Limb (tissue), 2 donors: ENCODE measurements at regions not wholly inside any gene's neighbourhood (a gene's known extent, or its start where the extent isn't known, plus 50 kb on each side); places are given as distances from the start of the nearest gene placed in this dataset.

ENCODE experiments used
- DNase-seq, 2 donors: peaks; one replicate each; pipeline ENCODE4 v3.0.0-alpha.2; 2016; ENCODE audit errors: extremely low spot score in 2 of 2

GRCh38 chr11:27287205-27287604, 75.8 kb downstream of the CCDC34 start:
- DNase-seq: no peak

- DNase-seq: no peak
These were observed 77.3 kb downstream of the CCDC34 start for GRCh38 chr11:27285761-27286160.

- DNase-seq: no peak
These were observed 80.2 kb downstream of the CCDC34 start for GRCh38 chr11:27282806-27283205.

GRCh38 chr11:27281740-27282590, 81.0 kb downstream of the CCDC34 start:
- DNase-seq: peak; percentile 37 to 60

GRCh38 chr11:27281276-27281675, 81.7 kb downstream of the CCDC34 start:
- no peak for DNase-seq

GRCh38 chr11:27280140-27280539, 82.9 kb downstream of the CCDC34 start:
- DNase-seq: peak in 1 of 2 donors; percentile 70

- DNase-seq: no peak
These were observed 83.6 kb downstream of the CCDC34 start for GRCh38 chr11:27279460-27279859.

GRCh38 chr11:27277843-27278242, 85.2 kb downstream of the CCDC34 start:
- DNase-seq: no peak

GRCh38 chr11:27276141-27276540, 86.9 kb downstream of the CCDC34 start:
- DNase-seq: no peak

GRCh38 chr11:27274854-27275395, 88.1 kb downstream of the CCDC34 start:
- DNase-seq: no peak

- no peak for DNase-seq
These were observed 96.9 kb downstream of the CCDC34 start for GRCh38 chr11:27266125-27266524.

- DNase-seq: no peak
These were observed 99.0 kb downstream of the CCDC34 start for GRCh38 chr11:27263986-27264385.

- DNase-seq: no peak
These were observed 100.0 kb downstream of the CCDC34 start for GRCh38 chr11:27263046-27263445.

GRCh38 chr11:27255447-27255828, 107.6 kb downstream of the CCDC34 start:
- DNase-seq: no peak

GRCh38 chr11:27254744-27255446, 108.1 kb downstream of the CCDC34 start:
- DNase-seq: peak in 1 of 2 donors; percentile 56

GRCh38 chr11:27253224-27253623, 109.8 kb downstream of the CCDC34 start:
- no peak for DNase-seq

GRCh38 chr11:27250867-27251665, 111.9 kb downstream of the CCDC34 start:
- DNase-seq: no peak

GRCh38 chr11:27248576-27249509, 114.2 kb downstream of the CCDC34 start:
- no peak for DNase-seq

GRCh38 chr11:27247660-27248059, 115.4 kb downstream of the CCDC34 start:
- DNase-seq: no peak

GRCh38 chr11:27246925-27247324, 116.1 kb downstream of the CCDC34 start:
- peak in 1 of 2 donors; percentile 73 for DNase-seq

- DNase-seq: no peak
These were observed 118.1 kb downstream of the CCDC34 start for GRCh38 chr11:27244900-27245299.
